ENCODE measurements at regions not wholly inside any gene's neighbourhood (a gene's known extent, or its start where the extent isn't known, plus 50 kb on each side); places are given as distances from the start of the nearest gene placed in this dataset.

GRCh38 chr6:2560917-2561698 lies 189.6 kb downstream of the MYLK4 start:
- no peak for TF ChIP-seq CTCF (IDR thresholded peaks at IDR 0.05; ENCODE audit: insufficient read depth, low read length, missing control alignments)
- DNase-seq (ENCODE audit: low read depth, low spot score) = no peak
- ChIA-PET CTCF (interaction anchor here (1.3 kb wide), 1 partner anchor 73 kb away, joined by 4 read pairs; no protein-coding TSS in a partner anchor), POLR2A (no interaction called here)
- H3K4me3 ChIP-seq (ENCODE audit: low read depth, low read length) = no peak overlapping the region

- DNase-seq (ENCODE audit: low read depth, low spot score) = no peak
These were observed 190.4 kb downstream of the MYLK4 start for GRCh38 chr6:2560140-2560818.

GRCh38 chr6:2558861-2559801 lies 191.6 kb downstream of the MYLK4 start:
- no peak for DNase-seq (ENCODE audit: low read depth, low spot score)
- H3K4me3 ChIP-seq (ENCODE audit: low read depth, low read length) = no peak overlapping the region
- ChIA-PET CTCF (no interaction called here), POLR2A (no interaction called here)
- TF ChIP-seq CTCF (IDR thresholded peaks at IDR 0.05; ENCODE audit: insufficient read depth, low read length, missing control alignments) = no peak

More at GRCh38 chr6:2560140-2560818, 190.4 kb downstream of the MYLK4 start:
- ChIA-PET POLR2A (no interaction called here), CTCF (interaction anchor here (1.3 kb wide), 1 partner anchor 74 kb away, joined by 4 read pairs; no protein-coding TSS in a partner anchor)
- no peak for TF ChIP-seq CTCF (IDR thresholded peaks at IDR 0.05; ENCODE audit: insufficient read depth, low read length, missing control alignments)
- H3K4me3 ChIP-seq (ENCODE audit: low read depth, low read length) = no peak overlapping the region

GRCh38 chr6:2558098-2558680 lies 192.5 kb downstream of the MYLK4 start:
- TF ChIP-seq CTCF (IDR thresholded peaks at IDR 0.05; ENCODE audit: insufficient read depth, low read length, missing control alignments) = no peak
- CTCF ChIA-PET = no interaction called here
- no peak overlapping the region for H3K4me3 ChIP-seq (ENCODE audit: low read depth, low read length)
- POLR2A ChIA-PET = no interaction called here
- DNase-seq (ENCODE audit: low read depth, low spot score) = no peak

- DNase-seq (ENCODE audit: low read depth, low spot score) = no peak
- POLR2A ChIA-PET = no interaction called here
- CTCF ChIA-PET = no interaction called here
- H3K4me3 ChIP-seq (ENCODE audit: low read depth, low read length) = no peak overlapping the region
- TF ChIP-seq CTCF (IDR thresholded peaks at IDR 0.05; ENCODE audit: insufficient read depth, low read length, missing control alignments) = no peak
These were observed 193.5 kb downstream of the MYLK4 start for GRCh38 chr6:2557181-2557720.

Data from AG04449 (cell line).